ENCODE measurements at regions not wholly inside any gene's neighbourhood (a gene's known extent, or its start where the extent isn't known, plus 50 kb on each side); places are given as distances from the start of the nearest gene placed in this dataset.
"Not testable (repeated sequence)": the region's sequence is repeated elsewhere in the genome, so short reads cannot be mapped to it uniquely, and the experiment has no call there.

GRCh38 chr6:56799989-56800388 lies 154.9 kb upstream of the BEND6 start:
- DNase-seq: no peak

- no peak for DNase-seq
These were observed 155.5 kb upstream of the DST start for GRCh38 chr6:56798163-56798562.

- DNase-seq: no peak
These were observed 153.5 kb upstream of the DST start for GRCh38 chr6:56796196-56796532.

- no peak for DNase-seq
These were observed 152.9 kb upstream of the DST start for GRCh38 chr6:56795466-56796195.

- no peak for DNase-seq
These were observed 151.7 kb upstream of the DST start for GRCh38 chr6:56794421-56794820.

GRCh38 chr6:56793938-56794337 lies 151.2 kb upstream of the DST start:
- DNase-seq: no peak

GRCh38 chr6:56790414-56790813 lies 147.7 kb upstream of the DST start:
- no peak for DNase-seq

GRCh38 chr6:56789879-56790278 lies 147.2 kb upstream of the DST start:
- no peak for DNase-seq

- DNase-seq: no peak
These were observed 146.7 kb upstream of the DST start for GRCh38 chr6:56789342-56789741.

- no peak for DNase-seq
These were observed 144.5 kb upstream of the DST start for GRCh38 chr6:56787209-56787608.

GRCh38 chr6:56786256-56786655 lies 143.6 kb upstream of the DST start:
- DNase-seq: no peak

- not testable (repeated sequence) for DNase-seq
These were observed 142.8 kb upstream of the DST start for GRCh38 chr6:56785536-56785935.

- not testable (repeated sequence) for DNase-seq
These were observed 137.4 kb upstream of the DST start for GRCh38 chr6:56780109-56780508.

- DNase-seq: not testable (repeated sequence)
These were observed 135.8 kb upstream of the DST start for GRCh38 chr6:56778503-56778902.

GRCh38 chr6:56775498-56776166 lies 132.9 kb upstream of the DST start:
- no peak for DNase-seq

- DNase-seq: no peak
These were observed 130.1 kb upstream of the DST start for GRCh38 chr6:56772737-56773184.

- no peak for DNase-seq
These were observed 129.4 kb upstream of the DST start for GRCh38 chr6:56771929-56772607.

- DNase-seq: no peak
These were observed 128.5 kb upstream of the DST start for GRCh38 chr6:56771189-56771588.

GRCh38 chr6:56770011-56770520 lies 127.4 kb upstream of the DST start:
- DNase-seq: no peak

- DNase-seq: no peak
These were observed 125.3 kb upstream of the DST start for GRCh38 chr6:56767892-56768531.

- no peak for DNase-seq
These were observed 124.7 kb upstream of the DST start for GRCh38 chr6:56767435-56767834.

- DNase-seq: no peak
These were observed 124.1 kb upstream of the DST start for GRCh38 chr6:56766806-56767178.

- no peak for DNase-seq
These were observed 123.6 kb upstream of the DST start for GRCh38 chr6:56766139-56766805.

All from NCI-H2081 (cell line).